Neuronal stem cell (in vitro differentiated cells): ENCODE measurements at regions not wholly inside any gene's neighbourhood (a gene's known extent, or its start where the extent isn't known, plus 50 kb on each side); places are given as distances from the start of the nearest gene placed in this dataset.

Source experiments
- DNase-seq: peaks from one replicate; pipeline ENCODE4 v3.0.0-alpha.2; 2013; ENCODE audit warnings: low spot score
- H2AFZ ChIP-seq: one replicate; pipeline ENCODE4 v1.6.1; 2013; ENCODE audit warnings: mild to moderate bottlenecking, low read length, inconsistent platforms
- H2AK5ac ChIP-seq: 2 replicates; pipeline ENCODE4 v1.6.1; 2013; ENCODE audit warnings: low read depth, mild to moderate bottlenecking, inconsistent platforms, low read length, moderate library complexity, mixed read lengths
- H2BK120ac ChIP-seq: 2 replicates; pipeline ENCODE4 v1.6.1; 2013; ENCODE audit warnings: low read depth, mild to moderate bottlenecking, inconsistent platforms, low read length, moderate library complexity, mixed read lengths
- H2BK12ac ChIP-seq: one replicate; pipeline ENCODE4 v1.6.1; 2013; ENCODE audit warnings: low read length, inconsistent platforms
- H2BK15ac ChIP-seq: 2 replicates; pipeline ENCODE4 v1.6.1; 2013; ENCODE audit warnings: mild to moderate bottlenecking, low read length, inconsistent platforms, mixed read lengths
- H2BK5ac ChIP-seq: one replicate; pipeline ENCODE4 v1.6.1; 2013; ENCODE audit warnings: inconsistent platforms, mild to moderate bottlenecking, low read length, moderate library complexity
- H3K14ac ChIP-seq: one replicate; pipeline ENCODE4 v1.6.1; 2013; ENCODE audit warnings: low read length, inconsistent platforms
- H3K18ac ChIP-seq: 2 replicates; pipeline ENCODE4 v1.6.1; 2013; ENCODE audit warnings: low read length, inconsistent platforms
- H3K23ac ChIP-seq: 2 replicates; pipeline ENCODE4 v1.6.1; 2013; ENCODE audit warnings: low read depth, mild to moderate bottlenecking, mixed read lengths, low read length, inconsistent platforms; ENCODE audit not compliant: poor library complexity
- H3K27ac ChIP-seq: replicated peaks from 3 replicates; pipeline ENCODE4 v1.5.1; 2013; ENCODE audit warnings: low read length, inconsistent platforms
- H3K27me3 ChIP-seq, 3 experiments: 2 replicates each; pipeline ENCODE4 v1.6.1; 2013; ENCODE audit warnings: low read length in 3 of 3, mild to moderate bottlenecking in 2 of 3, inconsistent platforms in 1 of 3, low read depth in 1 of 3, mixed read lengths in 1 of 3, moderate library complexity in 1 of 3; ENCODE audit not compliant: control insufficient read depth in 3 of 3, insufficient read depth in 3 of 3
- H3K36me3 ChIP-seq, 2 donors: replicated peaks in 1 of 2; 2 replicates each; pipeline ENCODE4 v1.6.1; 2013; ENCODE audit warnings: low read length in 2 of 2; ENCODE audit not compliant: control insufficient read depth in 2 of 2, insufficient read depth in 2 of 2
- H3K4ac ChIP-seq: 2 replicates; pipeline ENCODE4 v1.6.1; 2013; ENCODE audit warnings: inconsistent platforms, mild to moderate bottlenecking, low read length, moderate library complexity
- H3K4me1 ChIP-seq, 2 donors: 1 replicate in 1 of 2; 2 replicates in 1 of 2; pipeline ENCODE4 v1.6.1; 2013; ENCODE audit warnings: low read length in 2 of 2, low read depth in 1 of 2; ENCODE audit not compliant: control insufficient read depth in 2 of 2, insufficient read depth in 1 of 2
- H3K4me2 ChIP-seq: one replicate; pipeline ENCODE4 v1.6.1; 2013; ENCODE audit warnings: mild to moderate bottlenecking, low read length, inconsistent platforms; ENCODE audit not compliant: insufficient read depth, poor library complexity, severe bottlenecking
- H3K4me3 ChIP-seq, 2 donors: 2 replicates each; pipeline ENCODE4 v1.5.1; 2013; ENCODE audit warnings: low read length in 2 of 2, mild to moderate bottlenecking in 2 of 2, inconsistent platforms in 1 of 2, moderate library complexity in 1 of 2
- H3K79me1 ChIP-seq: one replicate; pipeline ENCODE4 v1.6.1; 2013; ENCODE audit warnings: low read depth, mild to moderate bottlenecking, inconsistent platforms, low read length, moderate library complexity
- H3K9ac ChIP-seq: one replicate; pipeline ENCODE4 v1.6.1; 2013; ENCODE audit warnings: mild to moderate bottlenecking, low read depth, low read length, inconsistent platforms; ENCODE audit not compliant: poor library complexity
- H3K9me3 ChIP-seq, 2 donors: replicated peaks in 1 of 2; 2 replicates each; pipeline versions ENCODE3 to v1.6.1; 2013; ENCODE audit warnings: low read length in 2 of 2, mild to moderate bottlenecking in 2 of 2, inconsistent platforms in 1 of 2, low read depth in 1 of 2, mixed read lengths in 1 of 2, moderate library complexity in 1 of 2; ENCODE audit not compliant: control insufficient read depth in 2 of 2, insufficient read depth in 1 of 2
- H4K8ac ChIP-seq: one replicate; pipeline ENCODE4 v1.6.1; 2013; ENCODE audit warnings: low read depth, mild to moderate bottlenecking, inconsistent platforms, low read length, moderate library complexity
- H4K91ac ChIP-seq: one replicate; pipeline ENCODE4 v1.6.1; 2013; ENCODE audit warnings: low read length, low read depth, mild to moderate bottlenecking, inconsistent platforms; ENCODE audit not compliant: poor library complexity
- WGBS, 2 donors: extraction: QIAGEN DNeasy Blood & Tissue Kit; methylation state at CpG; one replicate each; pipeline ENCODE4 v1.1.7; 2013; ENCODE audit warnings: missing lambda C conversion rate in 2 of 2, mixed read lengths in 1 of 2; ENCODE audit not compliant: insufficient read length in 2 of 2, insufficient replicate concordance in 1 of 2; ENCODE audit errors: extremely low coverage in 2 of 2; 5-methylcytosine and 5-hydroxymethylcytosine counted together

DNA sequence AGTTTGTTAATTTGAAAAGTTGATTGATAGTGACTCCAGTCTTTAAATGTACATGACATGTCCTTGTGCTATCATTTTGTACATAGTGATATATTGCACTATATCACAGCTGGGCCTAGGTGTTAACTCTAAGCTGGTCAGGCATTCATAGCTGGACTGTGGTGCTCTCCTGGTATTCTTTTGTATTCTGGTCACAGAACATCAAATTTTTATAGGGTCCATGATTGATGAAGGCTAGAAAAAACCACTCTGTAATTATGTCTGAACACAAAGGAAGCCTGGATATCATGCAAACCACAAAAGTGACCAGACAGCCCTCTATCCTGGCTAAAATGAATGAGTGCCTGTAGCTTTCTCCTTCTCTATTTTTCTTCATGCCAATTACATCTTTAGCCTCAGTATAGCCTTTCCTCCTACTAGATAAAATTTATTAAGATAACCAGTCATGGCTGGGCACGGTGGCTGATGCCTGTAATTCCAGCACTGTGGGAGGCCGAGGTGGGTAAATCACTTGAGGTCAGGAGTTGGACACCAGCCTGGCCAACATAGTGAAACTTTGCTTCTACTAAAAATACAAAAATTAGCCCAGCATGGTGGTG lies 134.9 kb upstream of the B3GALT2 start:
- no peak overlapping the region for H3K27ac ChIP-seq
- no CpG with 5 or more reads among the region's 2 CpGs for WGBS, 2 donors

GRCh38 chr1:193320270-193320669 lies 133.9 kb upstream of the B3GALT2 start:
- Histone ChIP-seq H3K9ac (no peak overlapping the region), H3K9me3 (peaks cover 2 to 5% of the 10 kb centered on the region in 2 donors), H2BK5ac (no peak overlapping the region), H3K36me3 (no peaks in the 10 kb centered on the region), H3K4me3 (no peak overlapping the region), H3K18ac (no peak overlapping the region), H3K27me3 (no peaks in the 10 kb centered on the region), H2BK15ac (no peak overlapping the region), H3K79me1 (no peaks in the 10 kb centered on the region), H2BK12ac (no peak overlapping the region), H3K4me1 (no peaks in the 10 kb centered on the region), H4K8ac (no peak overlapping the region), H2AFZ (no peak overlapping the region), H3K23ac (no peak overlapping the region), H2BK120ac (no peak overlapping the region), H4K91ac (no peak overlapping the region), H3K4me2 (no peak overlapping the region), H3K27ac (no peak overlapping the region), H3K14ac (no peak overlapping the region), H2AK5ac (no peak overlapping the region), H3K4ac (no peak overlapping the region)
- no peak for DNase-seq
- no CpG with 5 or more reads among the region's 2 CpGs for WGBS, 2 donors

More for the DNA sequence above, 134.9 kb upstream of the B3GALT2 start:
- Histone ChIP-seq H3K9ac (no peak overlapping the region), H2BK5ac (no peak overlapping the region), H3K4me3 (no peak overlapping the region), H2AFZ (no peak overlapping the region), H3K23ac (no peak overlapping the region), H4K91ac (no peak overlapping the region), H3K4me1 (no peaks in the 10 kb centered on the region), H3K9me3 (peaks cover 4 to 5% of the 10 kb centered on the region in 2 donors), H3K14ac (no peak overlapping the region), H3K36me3 (no peaks in the 10 kb centered on the region), H2BK15ac (no peak overlapping the region), H3K4me2 (no peak overlapping the region), H3K27me3 (no peaks in the 10 kb centered on the region), H3K4ac (no peak overlapping the region), H3K79me1 (no peaks in the 10 kb centered on the region), H2AK5ac (no peak overlapping the region), H4K8ac (no peak overlapping the region), H2BK120ac (no peak overlapping the region), H2BK12ac (no peak overlapping the region), H3K18ac (no peak overlapping the region)
- DNase-seq = no peak

DNA sequence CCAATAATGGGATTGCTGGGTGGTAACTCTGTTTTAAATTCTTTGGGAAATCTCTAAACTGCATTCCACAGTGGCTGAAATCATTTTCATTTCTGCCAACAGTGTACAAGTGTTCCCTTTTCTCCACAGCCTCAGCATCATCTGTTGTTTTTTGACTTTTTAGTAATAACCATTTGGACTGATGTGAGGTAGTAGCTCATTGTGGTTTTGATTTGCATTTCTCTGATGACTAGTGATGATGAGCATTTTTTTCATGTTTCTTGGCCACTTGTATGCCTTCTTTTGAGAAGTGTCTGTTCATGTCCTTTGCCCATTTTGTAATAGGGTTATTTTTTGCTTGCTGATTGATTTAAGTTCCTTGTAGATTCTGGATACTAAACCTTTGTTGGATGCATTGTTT lies 131.9 kb upstream of the B3GALT2 start:
- Histone ChIP-seq H3K4me1 (no peaks in the 10 kb centered on the region), H3K14ac (no peak overlapping the region), H2BK12ac (no peak overlapping the region), H2AFZ (no peak overlapping the region), H3K9ac (no peak overlapping the region), H3K4ac (no peak overlapping the region), H3K27ac (no peak overlapping the region), H3K18ac (no peak overlapping the region), H4K91ac (no peak overlapping the region), H3K79me1 (no peaks in the 10 kb centered on the region), H2BK5ac (no peak overlapping the region), H3K4me3 (no peak overlapping the region), H2AK5ac (no peak overlapping the region), H2BK15ac (no peak overlapping the region), H4K8ac (no peak overlapping the region), H3K9me3 (peaks cover 2 to 5% of the 10 kb centered on the region in 2 donors), H3K36me3 (no peaks in the 10 kb centered on the region), H3K4me2 (no peak overlapping the region), H3K27me3 (no peaks in the 10 kb centered on the region), H3K23ac (no peak overlapping the region), H2BK120ac (no peak overlapping the region)
- DNase-seq = no peak

DNA sequence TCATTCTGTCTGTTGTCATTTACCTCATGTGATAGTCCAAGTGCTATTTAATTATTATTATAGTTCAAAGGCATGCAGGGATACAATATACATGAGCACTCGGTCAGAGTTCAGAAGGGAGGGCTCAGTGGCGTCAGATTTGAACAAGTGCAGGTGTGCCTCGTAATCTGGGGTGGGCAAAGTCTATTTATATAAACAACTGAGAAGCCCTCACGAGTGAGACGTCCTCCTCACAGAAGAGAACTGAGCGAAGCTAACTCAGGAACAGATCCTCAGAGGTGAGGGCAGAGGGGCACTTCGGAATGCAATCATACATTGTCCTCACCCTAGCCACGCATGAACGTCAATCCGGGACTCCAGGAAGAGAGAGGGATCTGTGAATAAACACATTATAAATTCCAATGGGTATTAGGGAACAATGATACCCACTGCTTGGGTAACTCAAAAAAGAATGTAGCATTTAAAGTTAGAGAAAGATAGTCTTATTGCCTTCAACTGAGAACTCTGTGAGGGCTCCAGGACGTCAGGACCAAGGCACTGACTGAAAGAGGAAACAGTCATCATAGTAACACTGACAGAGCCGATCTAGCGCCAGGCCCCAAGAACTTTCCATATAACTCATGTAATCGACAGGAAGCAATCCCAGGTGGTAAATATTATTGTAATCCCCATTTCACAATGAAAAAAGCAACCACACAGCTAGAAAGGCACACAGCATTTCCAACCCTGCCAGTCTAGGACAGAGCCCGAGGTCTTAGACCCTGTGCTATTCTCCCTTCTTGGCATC lies 127.1 kb upstream of the B3GALT2 start:
- Histone ChIP-seq H3K27ac (no peak overlapping the region), H4K91ac (no peak overlapping the region), H3K4me1 (no peaks in the 10 kb centered on the region), H3K27me3 (no peaks in the 10 kb centered on the region), H3K14ac (no peak overlapping the region), H3K4ac (no peak overlapping the region), H2BK15ac (no peak overlapping the region), H3K4me2 (no peak overlapping the region), H2BK120ac (no peak overlapping the region), H3K18ac (no peak overlapping the region), H4K8ac (no peak overlapping the region), H2BK5ac (no peak overlapping the region), H3K4me3 (no peak overlapping the region), H2AFZ (no peak overlapping the region), H3K36me3 (no peaks in the 10 kb centered on the region), H2BK12ac (no peak overlapping the region), H3K79me1 (no peaks in the 10 kb centered on the region), H3K9ac (no peak overlapping the region), H3K23ac (no peak overlapping the region), H2AK5ac (no peak overlapping the region), H3K9me3 (peaks cover 2 to 4% of the 10 kb centered on the region in 2 donors)
- WGBS, 2 donors = no CpG with 5 or more reads among the region's 15 CpGs
- DNase-seq = no peak
